ENCODE measurements at regions not wholly inside any gene's neighbourhood (a gene's known extent, or its start where the extent isn't known, plus 50 kb on each side); places are given as distances from the start of the nearest gene placed in this dataset.
"Not testable (repeated sequence)": the region's sequence is repeated elsewhere in the genome, so short reads cannot be mapped to it uniquely, and the experiment has no call there.

- TF ChIP-seq CTCF (IDR thresholded peaks at IDR 0.05; ENCODE audit: unreplicated experiment in 3 of 3): no peak
- Mint-ChIP-seq H3K27me3 (ENCODE audit: low read depth) (no peaks in the 10 kb centered on the region), H3K4me1 (peaks cover 17% of the 10 kb centered on the region), H3K36me3 (ENCODE audit: low read depth) (no peaks in the 10 kb centered on the region), H3K4me3 (no peak overlapping the region), H3K27ac (peak overlapping the region in 1 of 3 experiments; percentile 11), H3K9me3 (peaks cover 9% of the 10 kb centered on the region)
Observed at GRCh38 chr10:90226517-90226916, 525.1 kb downstream of the KIF20B start.

GRCh38 chr10:90227217-90227656 lies 525.8 kb downstream of the KIF20B start:
- Mint-ChIP-seq H3K27me3 (ENCODE audit: low read depth) (no peaks in the 10 kb centered on the region), H3K27ac (no peak overlapping the region), H3K36me3 (ENCODE audit: low read depth) (no peaks in the 10 kb centered on the region), H3K4me1 (peaks cover 15% of the 10 kb centered on the region), H3K4me3 (no peak overlapping the region), H3K9me3 (peaks cover 15% of the 10 kb centered on the region)
- TF ChIP-seq CTCF (IDR thresholded peaks at IDR 0.05; ENCODE audit: unreplicated experiment in 3 of 3): no peak

GRCh38 chr10:90227786-90228185 lies 526.4 kb downstream of the KIF20B start:
- no peaks in the 10 kb centered on the region for H3K27me3 Mint-ChIP-seq (ENCODE audit: low read depth)
- no peak for TF ChIP-seq CTCF (IDR thresholded peaks at IDR 0.05; ENCODE audit: unreplicated experiment in 3 of 3)
- no peaks in the 10 kb centered on the region for H3K36me3 Mint-ChIP-seq (ENCODE audit: low read depth)
- H3K4me1 Mint-ChIP-seq: peaks cover 9% of the 10 kb centered on the region
- H3K4me3 Mint-ChIP-seq: no peak overlapping the region
- no peak overlapping the region for H3K27ac Mint-ChIP-seq
- H3K9me3 Mint-ChIP-seq: peaks cover 18% of the 10 kb centered on the region

- peaks cover 34% of the 10 kb centered on the region for H3K9me3 Mint-ChIP-seq
- TF ChIP-seq CTCF (IDR thresholded peaks at IDR 0.05; ENCODE audit: unreplicated experiment in 3 of 3): no peak
- H3K27me3 Mint-ChIP-seq (ENCODE audit: low read depth): no peaks in the 10 kb centered on the region
- no peaks in the 10 kb centered on the region for H3K36me3 Mint-ChIP-seq (ENCODE audit: low read depth)
- no peaks in the 10 kb centered on the region for H3K4me1 Mint-ChIP-seq
- H3K27ac Mint-ChIP-seq: no peak overlapping the region
- H3K4me3 Mint-ChIP-seq: no peak overlapping the region
Observed at GRCh38 chr10:90229486-90229885, 528.1 kb downstream of the KIF20B start.

GRCh38 chr10:90233805-90234204 lies 532.4 kb downstream of the KIF20B start:
- H3K36me3 Mint-ChIP-seq (ENCODE audit: low read depth); H3K27me3 Mint-ChIP-seq (ENCODE audit: low read depth); H3K4me1 Mint-ChIP-seq; H3K27ac Mint-ChIP-seq; H3K4me3 Mint-ChIP-seq: not testable (repeated sequence)
- H3K9me3 Mint-ChIP-seq: peaks cover 45% of the 10 kb centered on the region

GRCh38 chr10:90245623-90246022 lies 544.2 kb downstream of the KIF20B start:
- H3K4me3 Mint-ChIP-seq: no peak overlapping the region
- no peaks in the 10 kb centered on the region for H3K27me3 Mint-ChIP-seq (ENCODE audit: low read depth)
- no peaks in the 10 kb centered on the region for H3K9me3 Mint-ChIP-seq
- no peaks in the 10 kb centered on the region for H3K4me1 Mint-ChIP-seq
- TF ChIP-seq CTCF (IDR thresholded peaks at IDR 0.05; ENCODE audit: unreplicated experiment in 3 of 3): no peak
- no peak overlapping the region for H3K27ac Mint-ChIP-seq
- H3K36me3 Mint-ChIP-seq (ENCODE audit: low read depth): no peaks in the 10 kb centered on the region

- H3K36me3 Mint-ChIP-seq (ENCODE audit: low read depth); H3K27ac Mint-ChIP-seq; H3K4me1 Mint-ChIP-seq; H3K27me3 Mint-ChIP-seq (ENCODE audit: low read depth); H3K9me3 Mint-ChIP-seq; H3K4me3 Mint-ChIP-seq: not testable (repeated sequence)
Observed at GRCh38 chr10:90250784-90251183, 549.4 kb downstream of the KIF20B start.
